HEK293T (cell line): ENCODE measurements at regions not wholly inside any gene's neighbourhood (a gene's known extent, or its start where the extent isn't known, plus 50 kb on each side); places are given as distances from the start of the nearest gene placed in this dataset.
"Not testable (repeated sequence)": the region's sequence is repeated elsewhere in the genome, so short reads cannot be mapped to it uniquely, and the experiment has no call there.

Experiments used
- CTCF ChIA-PET: fragments of 350-600 bp; formaldehyde crosslinking; extraction: SDS; loops from one replicate; lab custom pipeline; 2021; ENCODE audit warnings: antibody characterized with exemption, inconsistent platforms; lab: Yijun Ruan, JAX
- POLR2A ChIA-PET: fragments of 350-600 bp; formaldehyde crosslinking; extraction: SDS; loops from one replicate; lab custom pipeline; 2020; ENCODE audit warnings: antibody characterized with exemption, inconsistent platforms; lab: Yijun Ruan, JAX
- DNase-seq: peaks from one replicate; pipeline ENCODE4 v3.0.0; 2012; ENCODE audit warnings: mixed read lengths; ENCODE audit errors: extremely low spot score
- ARNT ChIP-seq: fragments of 450-650 bp; IDR thresholded peaks from 2 replicates; pipeline ENCODE4 v1.6.1; 2017; ENCODE audit warnings: mild to moderate bottlenecking
- BHLHE40 ChIP-seq: fragments of 450-650 bp; IDR thresholded peaks from 2 replicates; pipeline ENCODE4 v1.6.1; 2016; ENCODE audit warnings: mild to moderate bottlenecking, moderate library complexity, borderline replicate concordance
- CTBP1 ChIP-seq: fragments of 450-650 bp; IDR thresholded peaks from 2 replicates; pipeline ENCODE4 v1.6.1; 2016; ENCODE audit warnings: borderline replicate concordance
- ELF4 ChIP-seq: fragments of 450-650 bp; IDR thresholded peaks from 2 replicates; pipeline ENCODE4 v1.6.1; 2017; ENCODE audit warnings: antibody characterized with exemption
- FOXA1 ChIP-seq: fragments of 450-650 bp; IDR thresholded peaks from 2 replicates; pipeline ENCODE4 v1.6.1; 2016; ENCODE audit warnings: mild to moderate bottlenecking
- FOXK2 ChIP-seq: fragments of 450-650 bp; IDR thresholded peaks from 2 replicates; pipeline ENCODE4 v1.6.1; 2016; ENCODE audit warnings: mild to moderate bottlenecking
- FOXM1 ChIP-seq: fragments of 450-650 bp; IDR thresholded peaks from 2 replicates; pipeline ENCODE4 v1.6.1; 2017; ENCODE audit warnings: mild to moderate bottlenecking, borderline replicate concordance
- HDGF ChIP-seq: fragments of 450-650 bp; IDR thresholded peaks from 2 replicates; pipeline ENCODE4 v1.6.1; 2017; ENCODE audit warnings: antibody characterized with exemption, borderline replicate concordance
- L3MBTL2 ChIP-seq: fragments of 450-650 bp; conservative IDR thresholded peaks from 2 replicates; pipeline ENCODE4 v1.6.1; 2016; ENCODE audit warnings: mild to moderate bottlenecking
- LEF1 ChIP-seq: fragments of 450-650 bp; IDR thresholded peaks from 2 replicates; pipeline ENCODE4 v1.6.1; 2017; ENCODE audit warnings: mild to moderate bottlenecking, borderline replicate concordance
- NFRKB ChIP-seq: fragments of 450-650 bp; IDR thresholded peaks from 2 replicates; pipeline ENCODE4 v1.6.1; 2016; ENCODE audit warnings: mild to moderate bottlenecking, moderate library complexity
- SP1 ChIP-seq: fragments of 450-650 bp; IDR thresholded peaks from 2 replicates; pipeline ENCODE4 v1.6.1; 2017
- SUZ12 ChIP-seq: fragments of 450-650 bp; IDR thresholded peaks from 2 replicates; pipeline ENCODE4 v1.6.1; 2016; ENCODE audit warnings: mild to moderate bottlenecking
- TARDBP ChIP-seq: fragments of 450-650 bp; IDR thresholded peaks from 2 replicates; pipeline ENCODE4 v1.6.1; 2016
- ZNF384 ChIP-seq: fragments of 450-650 bp; IDR thresholded peaks from 2 replicates; pipeline ENCODE4 v1.6.1; 2016
- TF ChIP-seq, protein P1 (sequence below): fragments of 450-650 bp; IDR thresholded peaks from 2 replicates; pipeline ENCODE4 v1.6.1; 2016

GRCh38 chr14:77990337-77990736 lies 179.8 kb upstream of the NRXN3 start:
- ChIA-PET POLR2A (no interaction called here), CTCF (no interaction called here)
- TF ChIP-seq LEF1 (no peak), ELF4 (no peak), SP1 (no peak), FOXM1 (no peak), FOXK2 (no peak), ZNF384 (no peak), SUZ12 (no peak), L3MBTL2 (no peak), CTBP1 (no peak), BHLHE40 (no peak), TARDBP (no peak), HDGF (no peak)
- TF ChIP-seq, protein P1, sequence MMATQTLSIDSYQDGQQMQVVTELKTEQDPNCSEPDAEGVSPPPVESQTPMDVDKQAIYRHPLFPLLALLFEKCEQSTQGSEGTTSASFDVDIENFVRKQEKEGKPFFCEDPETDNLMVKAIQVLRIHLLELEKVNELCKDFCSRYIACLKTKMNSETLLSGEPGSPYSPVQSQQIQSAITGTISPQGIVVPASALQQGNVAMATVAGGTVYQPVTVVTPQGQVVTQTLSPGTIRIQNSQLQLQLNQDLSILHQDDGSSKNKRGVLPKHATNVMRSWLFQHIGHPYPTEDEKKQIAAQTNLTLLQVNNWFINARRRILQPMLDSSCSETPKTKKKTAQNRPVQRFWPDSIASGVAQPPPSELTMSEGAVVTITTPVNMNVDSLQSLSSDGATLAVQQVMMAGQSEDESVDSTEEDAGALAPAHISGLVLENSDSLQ, result no peak
- DNase-seq, result no peak

DNA sequence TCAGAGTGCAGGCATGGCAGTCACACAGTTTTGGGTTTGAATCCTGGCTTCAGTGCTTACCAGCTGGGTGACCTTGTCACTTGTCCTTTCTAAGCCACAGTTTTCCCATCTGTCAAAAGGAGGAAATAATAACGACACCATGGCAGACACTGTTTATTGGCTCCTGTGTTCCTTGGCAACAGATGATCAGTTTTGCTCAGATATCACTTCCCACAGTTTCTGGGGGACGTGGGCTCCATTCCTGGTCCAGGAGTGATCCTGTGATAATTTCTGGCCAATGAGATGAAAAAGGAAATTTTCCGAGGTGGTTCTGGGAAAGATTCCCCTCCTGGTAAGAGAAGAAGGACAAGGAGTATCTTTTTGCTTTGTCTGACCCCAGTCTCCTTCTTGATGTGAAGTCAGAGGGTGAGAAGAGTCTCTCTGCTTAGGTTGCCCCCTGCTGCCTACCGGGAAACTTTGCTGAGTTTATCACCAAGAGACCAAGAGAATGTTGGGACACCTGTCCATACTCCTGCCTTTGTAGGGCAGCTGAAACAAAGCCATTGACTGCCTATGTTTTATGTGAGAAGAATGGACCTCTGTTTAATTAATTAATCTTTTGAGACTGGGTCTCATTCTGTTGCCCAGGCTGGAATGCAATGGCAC lies 178.9 kb upstream of the NRXN3 start:
- DNase-seq, result no peak
- no peak for TF ChIP-seq ARNT
- TF ChIP-seq ELF4, result no peak
- TF ChIP-seq L3MBTL2, result no peak
- TF ChIP-seq FOXK2, result no peak
- TF ChIP-seq TARDBP, result no peak
- TF ChIP-seq SUZ12, result no peak
- TF ChIP-seq FOXA1, result no peak
- TF ChIP-seq, protein P1, result no peak
- TF ChIP-seq FOXM1, result no peak
- TF ChIP-seq HDGF, result no peak
- TF ChIP-seq CTBP1, result no peak
- TF ChIP-seq NFRKB, result no peak
- TF ChIP-seq LEF1, result no peak
- TF ChIP-seq ZNF384, result no peak
- no peak for TF ChIP-seq SP1
- TF ChIP-seq BHLHE40, result no peak
- CTCF ChIA-PET, result interaction anchor here (0.7 kb wide), 1 partner anchor 21 kb away, joined by 3 read pairs; no protein-coding TSS in a partner anchor
- POLR2A ChIA-PET, result no interaction called here

DNA sequence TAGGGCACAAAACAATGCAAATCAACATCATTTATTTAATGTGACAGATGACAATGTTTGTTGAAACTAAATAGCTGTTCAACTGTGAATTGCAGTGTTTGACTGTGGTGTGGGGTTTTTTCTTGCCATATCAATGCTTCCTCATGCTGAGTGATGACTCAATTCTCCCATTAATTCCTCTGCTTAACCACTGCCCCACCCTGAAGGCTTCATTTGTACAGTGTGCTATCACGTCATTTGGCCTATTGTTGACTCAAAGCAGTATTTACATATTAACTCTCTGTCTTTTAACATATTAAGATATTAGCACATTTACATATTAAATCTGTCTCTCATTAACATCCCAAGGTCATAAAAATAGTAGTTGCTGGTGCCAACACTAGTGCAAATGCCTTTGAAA lies 164.8 kb upstream of the NRXN3 start:
- ChIA-PET CTCF (no interaction called here), POLR2A (no interaction called here)
- no peak for DNase-seq
- no peak for TF ChIP-seq BHLHE40
- TF ChIP-seq SP1, result no peak
- TF ChIP-seq FOXM1, result no peak
- no peak for TF ChIP-seq LEF1
- TF ChIP-seq ZNF384, result no peak
- TF ChIP-seq CTBP1, result no peak
- TF ChIP-seq NFRKB, result no peak
- TF ChIP-seq FOXK2, result no peak
- no peak for TF ChIP-seq ELF4
- TF ChIP-seq ARNT, result no peak
- TF ChIP-seq HDGF, result no peak
- no peak for TF ChIP-seq SUZ12
- TF ChIP-seq, protein P1, result no peak
- TF ChIP-seq TARDBP, result no peak
- no peak for TF ChIP-seq FOXA1
- TF ChIP-seq L3MBTL2, result no peak

GRCh38 chr14:78007160-78007559 lies 163.0 kb upstream of the NRXN3 start:
- DNase-seq, result no peak
- ChIA-PET POLR2A (no interaction called here), CTCF (interaction anchor here (0.6 kb wide), 1 partner anchor 30 kb away, joined by 3 read pairs; no protein-coding TSS in a partner anchor)
- no peak for TF ChIP-seq TARDBP
- TF ChIP-seq FOXM1, result no peak
- TF ChIP-seq FOXK2, result no peak
- no peak for TF ChIP-seq CTBP1
- no peak for TF ChIP-seq ELF4
- TF ChIP-seq, protein P1, result no peak
- no peak for TF ChIP-seq LEF1
- no peak for TF ChIP-seq ZNF384
- TF ChIP-seq SUZ12, result no peak
- no peak for TF ChIP-seq HDGF
- TF ChIP-seq NFRKB, result no peak
- no peak for TF ChIP-seq SP1
- TF ChIP-seq ARNT, result no peak
- no peak for TF ChIP-seq BHLHE40
- TF ChIP-seq L3MBTL2, result no peak
- TF ChIP-seq FOXA1, result no peak

DNA sequence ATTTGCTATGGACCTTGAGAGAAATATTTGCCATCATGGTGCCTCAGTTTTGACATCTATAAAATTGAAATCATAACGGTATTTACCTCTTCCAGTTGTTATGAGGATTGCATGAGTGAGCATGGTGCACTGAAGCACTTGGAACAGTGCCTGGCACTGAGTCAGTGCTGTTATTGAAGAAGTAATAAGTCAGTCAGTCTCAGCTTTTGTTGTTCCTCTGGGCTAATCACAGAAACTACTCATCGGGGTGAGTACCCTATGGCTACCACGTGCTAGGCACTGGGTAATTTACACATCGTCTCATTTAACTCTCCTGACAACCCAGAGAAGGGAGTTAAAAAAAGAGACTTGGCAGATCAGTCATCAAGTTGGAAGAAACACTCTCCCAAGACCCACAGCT lies 159.5 kb upstream of the NRXN3 start:
- POLR2A ChIA-PET, result no interaction called here
- CTCF ChIA-PET, result no interaction called here
- DNase-seq, result no peak
- no peak for TF ChIP-seq FOXA1
- TF ChIP-seq ZNF384, result no peak
- TF ChIP-seq SUZ12, result no peak
- TF ChIP-seq BHLHE40, result no peak
- no peak for TF ChIP-seq FOXK2
- TF ChIP-seq SP1, result no peak
- no peak for TF ChIP-seq NFRKB
- no peak for TF ChIP-seq FOXM1
- TF ChIP-seq LEF1, result no peak
- no peak for TF ChIP-seq CTBP1
- TF ChIP-seq ELF4, result no peak
- TF ChIP-seq, protein P1, result no peak
- no peak for TF ChIP-seq ARNT

GRCh38 chr14:78013911-78014310 lies 156.3 kb upstream of the NRXN3 start:
- CTCF ChIA-PET, DNase-seq, POLR2A ChIA-PET: not testable (repeated sequence)
